HT1080 (cell line): ENCODE measurements at regions not wholly inside any gene's neighbourhood (a gene's known extent, or its start where the extent isn't known, plus 50 kb on each side); places are given as distances from the start of the nearest gene placed in this dataset.
"Not testable (repeated sequence)": the region's sequence is repeated elsewhere in the genome, so short reads cannot be mapped to it uniquely, and the experiment has no call there.

Experiments used
- DNase-seq: peaks from one replicate; pipeline ENCODE4 v3.0.0-alpha.2; 2015; ENCODE audit warnings: low read depth

GRCh38 chr5:173496129-173496882 is 120.1 kb downstream of the BOD1 start:
- DNase-seq: no peak

DNA sequence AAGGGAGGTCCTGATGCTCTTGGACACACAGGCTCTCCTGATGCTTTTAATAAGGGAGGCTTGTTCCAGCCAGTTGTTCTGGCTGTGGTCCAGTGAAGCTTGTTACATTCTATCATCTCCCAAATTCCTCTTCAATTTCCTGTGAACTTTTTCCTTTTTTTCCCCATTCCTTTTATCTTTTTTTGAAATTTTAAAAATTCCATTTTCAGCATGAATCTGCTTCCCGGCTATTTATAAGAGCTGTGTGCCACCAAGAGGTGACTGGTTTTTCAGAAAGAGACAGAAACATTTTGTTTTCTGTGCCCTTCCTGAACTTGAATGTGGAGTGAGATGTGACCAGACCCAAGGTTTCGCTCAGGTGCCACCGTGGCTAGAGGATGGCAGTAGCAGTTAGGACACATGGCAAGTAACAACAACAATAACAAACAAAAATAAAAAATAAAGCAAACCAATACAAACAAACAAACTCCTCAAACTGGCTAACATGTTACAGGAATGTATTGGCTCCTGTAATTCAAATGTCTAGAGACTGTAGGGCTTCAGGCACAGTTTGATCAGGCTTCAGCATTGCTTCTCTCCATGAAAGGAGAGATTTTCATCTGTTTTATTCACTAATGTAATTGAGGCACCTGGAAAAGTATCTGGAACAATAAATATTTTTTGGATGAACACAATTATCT is 121.1 kb downstream of the BOD1 start:
- no peak for DNase-seq

- no peak for DNase-seq
Observed at GRCh38 chr5:173494446-173494845, 122.0 kb downstream of the BOD1 start.

GRCh38 chr5:173493846-173494245 is 122.6 kb downstream of the BOD1 start:
- DNase-seq: no peak

DNA sequence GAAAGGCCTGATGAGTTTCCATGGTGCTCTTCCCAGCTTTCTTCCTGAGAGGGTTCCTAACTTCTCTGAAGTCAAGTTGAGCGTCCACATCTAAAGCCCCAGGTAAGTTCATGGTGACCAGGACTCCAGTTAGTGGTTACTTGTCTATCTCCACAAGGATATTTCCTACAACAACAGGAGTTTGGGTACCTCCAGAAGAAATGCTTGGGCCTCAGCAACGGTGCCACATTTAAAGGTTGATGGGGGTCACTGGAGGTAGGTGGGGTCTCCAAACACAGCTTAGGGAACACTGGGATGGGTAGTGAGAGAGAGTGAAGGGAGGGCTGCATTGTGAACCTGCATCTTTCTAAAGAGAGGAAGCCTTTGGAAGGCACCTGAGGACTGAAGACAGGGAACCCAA is 123.4 kb downstream of the BOD1 start:
- no peak for DNase-seq

DNA sequence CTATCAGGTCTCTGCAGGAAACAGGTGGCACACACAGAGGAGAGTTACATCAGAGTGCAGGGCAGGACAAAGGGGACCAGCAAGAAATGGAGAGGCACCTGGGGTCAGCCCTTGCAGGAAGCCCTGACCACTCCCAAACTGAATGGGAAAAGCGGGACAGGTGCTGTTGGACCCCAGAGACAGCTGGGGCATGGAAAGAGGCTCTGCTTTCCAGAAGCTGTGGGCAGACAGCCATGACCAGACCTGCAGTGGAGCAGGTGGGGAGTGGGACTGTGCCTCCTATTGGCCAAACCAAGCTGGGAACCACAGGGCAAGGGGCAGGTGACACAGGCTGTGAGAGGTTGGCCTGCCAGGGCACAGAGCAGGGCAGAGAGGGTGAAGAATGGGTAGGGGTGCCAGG is 125.8 kb downstream of the BOD1 start:
- DNase-seq: no peak

DNA sequence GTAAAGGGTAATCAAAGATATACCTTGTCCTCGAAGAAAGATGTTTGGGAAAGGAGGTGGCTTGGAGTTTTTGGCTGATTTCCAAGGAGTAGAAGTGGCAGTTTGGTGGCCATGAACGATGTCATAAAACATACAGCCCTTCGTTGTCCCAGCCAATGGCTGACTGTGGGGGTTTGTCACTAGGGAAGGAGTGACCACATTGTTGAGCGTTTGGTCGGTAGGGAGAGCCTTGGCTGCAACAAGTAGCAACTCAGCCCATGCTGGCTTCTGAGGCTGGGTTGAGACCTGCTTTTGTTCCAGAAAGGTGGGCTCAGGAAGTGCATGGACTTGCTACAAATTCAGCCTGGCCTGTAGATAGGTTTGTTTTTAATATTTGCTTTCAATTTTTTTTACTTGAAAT is 128.3 kb downstream of the BOD1 start:
- DNase-seq: no peak

- DNase-seq: no peak
Observed at GRCh38 chr5:173487300-173487699, 129.2 kb downstream of the BOD1 start.

DNA sequence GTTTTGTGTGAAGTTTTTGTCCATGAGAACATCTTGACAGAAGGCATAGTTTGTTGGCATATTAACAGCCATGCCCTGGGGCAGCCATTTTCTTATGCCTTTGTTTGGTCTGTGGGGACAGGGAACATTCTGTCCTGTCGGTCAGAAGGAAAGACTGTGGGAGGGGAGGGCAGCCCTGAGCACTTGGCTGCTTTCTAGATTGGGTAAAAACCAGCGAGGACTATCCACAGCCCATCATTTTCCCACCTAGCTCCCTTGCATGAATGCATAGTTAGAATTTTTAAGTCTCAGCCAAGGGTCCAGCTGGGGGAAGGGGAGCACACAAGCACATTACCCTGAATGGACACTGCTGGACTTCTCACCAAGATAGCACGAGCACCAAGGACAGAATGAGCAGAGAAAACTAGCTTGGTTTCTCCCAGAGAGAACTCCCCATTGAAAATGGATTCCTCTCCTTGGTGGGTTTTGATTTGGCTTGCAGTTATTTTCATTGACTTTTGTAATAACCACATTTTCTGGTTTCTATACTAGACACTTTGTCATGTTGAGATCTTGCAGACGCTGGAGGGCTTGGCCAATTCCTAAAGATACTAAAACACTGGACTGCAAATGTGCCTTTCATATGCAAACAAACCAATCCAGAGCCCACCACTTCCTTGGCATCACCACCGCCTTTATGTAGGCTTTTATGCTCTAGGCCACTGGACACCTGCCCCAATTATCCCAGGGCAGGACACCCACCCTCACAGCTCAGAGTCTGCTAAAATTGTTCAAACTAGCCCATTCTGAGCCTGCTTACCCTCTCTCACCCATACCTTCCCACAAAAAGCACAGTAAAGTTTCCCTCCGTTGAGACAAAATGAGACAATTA is 129.9 kb downstream of the BOD1 start:
- no peak for DNase-seq

DNA sequence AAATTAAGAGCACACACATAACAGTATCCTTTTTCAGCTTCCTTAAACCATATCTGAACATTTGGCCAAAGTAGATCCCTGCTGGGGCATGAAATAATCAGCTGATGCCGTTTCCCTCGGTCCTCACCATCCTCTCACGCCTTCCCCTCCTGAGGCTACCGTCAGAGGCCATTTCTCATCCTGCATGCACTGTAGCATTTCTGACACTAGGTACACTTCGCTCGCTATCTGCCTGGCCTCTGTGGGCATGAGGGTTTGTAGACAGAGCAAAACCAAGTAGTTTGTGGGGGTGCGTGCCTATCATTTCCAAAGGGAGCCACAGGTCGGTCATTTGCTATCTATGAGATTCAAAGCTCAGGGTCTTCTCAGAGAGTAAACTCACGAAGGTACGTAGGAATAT is 131.9 kb downstream of the BOD1 start:
- DNase-seq: no peak

GRCh38 chr5:173483599-173483998 is 132.9 kb downstream of the BOD1 start:
- DNase-seq: not testable (repeated sequence)

DNA sequence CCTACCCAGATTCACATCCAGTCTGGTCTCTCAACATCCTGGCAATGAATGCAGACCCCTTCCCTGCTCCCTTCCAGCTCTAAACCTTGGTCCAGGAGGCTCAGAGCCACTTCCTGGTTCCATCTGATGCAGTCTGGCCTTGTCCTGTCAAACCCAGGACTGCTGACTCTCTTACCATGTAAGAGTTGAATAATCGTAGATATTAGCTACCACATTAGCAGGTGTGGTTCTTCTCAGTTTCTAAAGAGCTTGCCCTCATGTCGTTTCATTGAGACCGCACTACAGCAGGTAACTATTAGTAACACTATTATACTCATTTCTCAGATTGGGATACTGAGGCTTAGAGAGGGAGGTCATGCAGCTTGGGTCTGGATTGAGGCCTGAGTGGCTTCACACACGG is 133.3 kb downstream of the BOD1 start:
- no peak for DNase-seq

DNA sequence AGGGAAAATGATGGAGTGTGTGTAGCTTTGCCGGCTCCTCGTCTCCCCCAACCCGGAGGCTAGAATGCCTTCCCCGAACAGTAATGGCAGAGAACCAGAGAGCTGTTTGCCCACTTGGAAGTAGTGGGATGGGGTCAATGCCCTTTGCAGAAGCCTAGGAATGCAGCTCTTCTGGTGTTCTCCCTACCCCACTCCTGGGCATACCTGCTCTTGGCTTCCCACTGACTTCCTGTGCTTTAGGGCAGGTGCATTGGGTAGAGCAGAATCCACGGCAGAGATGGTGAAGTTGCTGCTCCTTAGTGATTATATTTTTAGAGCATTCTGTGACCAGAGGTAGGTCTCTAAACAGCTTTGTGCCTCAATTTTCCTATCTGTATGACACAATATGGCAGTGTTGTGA is 134.6 kb downstream of the BOD1 start:
- DNase-seq: no peak

- DNase-seq: no peak
Observed at GRCh38 chr5:173480896-173481295, 135.6 kb downstream of the BOD1 start.

DNA sequence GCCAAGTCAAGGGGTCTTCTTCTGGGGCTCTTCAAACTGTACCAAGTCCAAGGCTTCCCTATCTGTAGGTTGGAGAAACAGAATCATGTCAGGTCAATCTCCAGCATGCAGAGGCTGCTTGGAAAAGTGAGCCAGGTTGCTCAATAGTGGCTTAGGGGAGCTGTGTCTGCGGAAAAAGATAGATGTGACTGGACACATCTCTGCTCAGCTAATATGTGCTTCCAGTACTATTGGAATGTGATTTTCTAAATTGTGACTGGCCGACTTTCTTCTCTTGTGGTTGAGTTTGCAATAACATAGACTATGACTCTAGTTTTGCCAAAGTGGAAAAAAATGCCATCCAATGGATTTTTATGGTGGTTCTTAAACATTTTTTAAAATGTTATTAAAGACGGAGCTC is 136.7 kb downstream of the BOD1 start:
- no peak for DNase-seq

- no peak for DNase-seq
Observed at GRCh38 chr5:173477345-173478040, 139.0 kb downstream of the BOD1 start.

DNA sequence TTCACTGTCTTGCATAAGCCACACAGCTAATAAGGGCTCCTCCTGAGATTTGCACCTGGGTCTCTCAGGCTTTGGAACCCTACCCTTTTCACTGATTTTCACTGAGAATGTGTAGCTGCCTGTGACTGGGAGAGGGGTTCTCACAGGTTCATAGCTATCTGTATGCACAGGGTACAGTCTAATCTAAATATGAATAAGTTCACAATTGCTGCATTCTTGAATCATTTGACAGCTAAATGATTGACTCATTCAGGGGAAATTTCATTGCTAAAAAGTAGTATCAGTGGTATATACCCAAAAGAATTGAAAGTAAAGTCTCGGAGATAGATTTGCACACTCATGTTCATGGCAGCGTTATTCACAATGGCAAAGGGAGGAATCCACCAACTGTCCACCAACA is 140.7 kb downstream of the BOD1 start:
- DNase-seq: no peak

DNA sequence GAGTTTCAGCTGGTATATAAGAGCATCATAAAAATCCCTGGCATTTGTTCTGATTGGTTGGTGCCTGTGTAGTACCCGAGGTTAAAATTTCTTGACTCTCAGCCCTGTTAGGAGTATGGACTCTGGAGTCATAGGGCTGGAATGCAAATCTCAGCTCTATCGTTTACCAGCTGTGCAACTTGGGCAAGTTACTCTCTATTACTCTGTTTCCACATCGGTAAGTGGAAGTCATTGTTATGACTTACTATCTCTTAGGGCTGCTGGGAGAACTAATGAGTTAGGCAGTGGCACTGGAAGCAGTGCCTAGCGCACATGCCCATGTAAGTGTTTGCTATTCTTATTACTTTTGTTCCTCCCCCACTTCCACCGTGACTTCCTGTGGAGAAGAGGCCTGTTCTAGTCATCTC is 141.6 kb downstream of the BOD1 start:
- peak; percentile 39 for DNase-seq

DNA sequence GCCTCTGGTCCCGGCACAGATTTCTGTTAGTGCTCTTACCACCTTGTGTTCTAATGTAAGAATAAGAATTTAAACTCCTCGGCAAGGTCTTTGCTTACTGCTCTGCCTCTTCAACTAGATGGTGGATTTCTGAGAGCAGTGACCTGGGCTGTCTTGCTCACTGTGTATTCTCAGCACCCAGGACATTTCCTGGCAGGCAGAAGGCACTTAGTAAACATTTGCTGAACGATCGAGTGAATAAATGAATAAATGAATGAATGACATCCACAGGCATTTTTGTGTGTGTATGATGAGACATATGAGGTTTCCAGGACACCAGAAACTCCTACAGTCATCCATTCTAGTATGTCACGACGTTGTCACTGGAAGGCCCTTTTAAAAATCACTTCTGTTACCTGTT is 143.2 kb downstream of the BOD1 start:
- peak; percentile 15 for DNase-seq

- peak; percentile 46 for DNase-seq
Observed at GRCh38 chr5:173472784-173473278, 143.6 kb downstream of the BOD1 start.

GRCh38 chr5:173472164-173472563 is 143.9 kb upstream of the STC2 start:
- DNase-seq: peak; percentile 97
